Motor neuron (in vitro differentiated cells): ENCODE measurements at regions not wholly inside any gene's neighbourhood (a gene's known extent, or its start where the extent isn't known, plus 50 kb on each side); places are given as distances from the start of the nearest gene placed in this dataset.

ENCODE experiments used
- ATAC-seq, 8 experiments: fragments of 200-7000 bp; cut with Tn5 transposase; replicated peaks in 6 of 8; 2 replicates each; pipeline ENCODE4 v1.8.0; 2021; ENCODE audit warnings: mild to moderate bottlenecking in 8 of 8, moderate library complexity in 8 of 8
- H3K27ac ChIP-seq, 2 donors: fragments of 250-450 bp; sonication (Bioruptor Pico); 2 replicates each; pipeline ENCODE4 v1.9.0; 2021; ENCODE audit warnings: antibody characterized with exemption in 2 of 2, mild to moderate bottlenecking in 2 of 2, moderate library complexity in 1 of 2
- H3K4me1 ChIP-seq, 2 donors: fragments of 250-450 bp; sonication (Bioruptor Pico); replicated peaks in 1 of 2; 2 replicates each; pipeline ENCODE4 v1.6.1; 2021; ENCODE audit warnings: antibody characterized with exemption in 2 of 2, mild to moderate bottlenecking in 2 of 2, moderate library complexity in 1 of 2
- H3K4me3 ChIP-seq, 5 donors: fragments of 250-450 bp; sonication (Bioruptor Pico); 2 replicates each; pipeline ENCODE4 v1.9.0; 2021; ENCODE audit warnings: antibody characterized with exemption in 5 of 5, mild to moderate bottlenecking in 5 of 5, moderate library complexity in 4 of 5
- WGBS, 10 experiments: fragments of 450-650 bp; shearing (Covaris generic); methylation state at CpG; one replicate each; pipeline ENCODE4 v1.0.0; 2022; 5-methylcytosine and 5-hydroxymethylcytosine counted together
- in situ Hi-C, 9 experiments: fragments of 400-800 bp; cut with MboI; loops; one replicate each; pipeline ENCODE4 v1.15.0; 2021; ENCODE audit warnings: low sequenced_read_pairs in 9 of 9, low pct_unique_long_range_greater_than_20kb in 2 of 9; ENCODE audit not compliant: unreplicated experiment in 9 of 9

DNA sequence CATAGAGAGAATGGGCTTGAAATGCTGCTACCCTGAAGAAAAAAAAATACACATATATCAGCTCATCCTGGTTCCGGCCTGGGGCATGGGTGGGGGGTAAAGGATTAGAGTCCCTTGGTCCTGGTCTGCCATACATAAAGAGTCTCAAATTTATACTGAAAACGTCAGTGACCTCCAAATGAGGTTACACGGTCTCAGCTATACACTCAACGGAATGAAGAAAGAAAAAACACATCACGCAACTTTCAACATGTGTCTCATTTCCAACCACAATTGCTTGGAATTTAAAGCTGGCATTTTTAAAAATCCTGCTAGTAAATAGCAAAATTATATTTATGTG, 612.8 kb downstream of the MCTP2 start:
- no peak overlapping the region for H3K4me3 ChIP-seq
- no peak overlapping the region for H3K27ac ChIP-seq
- ATAC-seq = no peak
- peaks cover 10 to 14% of the 10 kb centered on the region in 2 donors for H3K4me1 ChIP-seq
- 0 to 100% (median 79%) methylated on average over 1 to 5 of the region's 5 CpGs; no CpG with 5 or more reads in 1 of the 10 experiments for WGBS, 10 experiments
- in situ Hi-C loops = no loop called here

DNA sequence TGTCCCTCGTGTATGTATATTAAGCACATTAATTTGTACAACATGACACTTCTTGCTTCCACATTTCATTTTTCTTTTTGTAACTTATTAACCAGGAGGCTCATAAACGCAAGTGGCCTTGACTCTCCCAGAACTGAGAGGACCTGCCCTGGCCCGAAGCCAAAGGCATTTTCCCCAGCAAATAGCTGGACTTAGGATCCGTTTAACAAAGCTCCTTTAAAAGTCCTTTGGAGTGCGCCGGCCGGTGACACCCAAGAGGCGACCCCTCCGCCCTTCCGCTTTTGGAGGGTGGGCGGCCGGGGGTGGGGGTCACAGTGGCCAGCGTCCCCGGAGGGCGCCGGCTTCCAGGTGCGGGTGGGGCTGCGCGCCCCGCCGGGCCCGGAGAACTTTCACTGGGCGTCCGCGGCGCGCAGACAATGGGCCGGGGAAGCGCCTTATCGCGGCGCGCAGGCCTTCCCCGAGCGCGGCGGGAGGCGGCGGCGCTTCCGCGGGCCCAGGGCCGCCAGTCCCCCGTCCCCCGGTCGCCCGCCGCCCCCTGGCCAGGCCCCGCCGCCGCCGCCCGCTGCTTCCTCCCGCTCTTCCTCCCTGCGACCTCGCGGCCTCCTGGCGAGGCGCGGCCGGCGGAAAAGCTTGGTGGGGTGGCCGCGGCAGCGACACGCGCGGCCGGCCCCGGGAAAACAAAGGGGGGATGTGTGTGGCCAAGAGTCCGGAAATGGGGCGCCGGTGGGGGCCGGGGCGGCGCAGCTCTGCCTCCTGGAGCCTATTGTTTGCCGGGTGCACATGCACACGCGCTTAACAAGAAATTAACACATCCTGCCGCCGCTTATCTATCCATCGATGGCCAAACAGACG, 613.4 kb downstream of the MCTP2 start:
- WGBS, 10 experiments = 0 to 67% (median 25%) methylated on average over 1 to 6 of the region's 83 CpGs; no CpG with 5 or more reads in 3 of the 10 experiments
- in situ Hi-C loops = no loop called here
- Histone ChIP-seq H3K4me1 (peaks cover 10 to 14% of the 10 kb centered on the region in 2 donors), H3K27ac (peak overlapping the region; percentile 32 to 75), H3K4me3 (peak overlapping the region; percentile 21 to 37 (median 31))
- peak in 6 of 8 experiments; percentile 48 to 92 (median 84) for ATAC-seq

GRCh38 chr15:94845390-94845716, 614.0 kb downstream of the MCTP2 start:
- Histone ChIP-seq H3K4me3 (peak overlapping the region in 4 of 5 donors; percentile 21 to 37 (median 31)), H3K27ac (peak overlapping the region; percentile 32 to 75), H3K4me1 (peaks cover 10 to 14% of the 10 kb centered on the region in 2 donors)
- no peak for ATAC-seq
- 11 to 94% (median 48%) methylated on average over 2 to 9 of the region's 9 CpGs for WGBS, 10 experiments
- in situ Hi-C loops = no loop called here

DNA sequence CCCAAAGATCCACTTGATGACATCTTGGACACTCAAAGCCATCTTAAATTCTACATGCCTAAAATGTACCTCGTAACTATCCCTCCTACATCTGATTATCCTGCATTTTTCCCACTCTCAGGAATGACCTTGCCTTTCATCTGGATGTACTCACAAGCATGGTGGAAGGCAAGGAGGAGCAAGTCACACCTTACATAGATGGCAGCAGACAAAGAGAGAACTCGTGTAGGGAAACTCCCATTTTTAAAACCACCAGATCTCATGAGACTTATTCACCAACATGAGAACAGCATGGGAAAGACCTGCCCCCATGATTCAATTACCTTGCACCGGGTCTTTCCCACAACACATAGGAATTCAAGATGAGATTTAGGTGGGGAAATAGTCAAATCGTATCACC, 616.0 kb downstream of the MCTP2 start:
- H3K27ac ChIP-seq = no peak overlapping the region
- in situ Hi-C loops = no loop called here
- WGBS, 10 experiments = 7 to 100% (median 86%) methylated on average over 1 to 4 of the region's 4 CpGs; no CpG with 5 or more reads in 1 of the 10 experiments
- no peak overlapping the region for H3K4me3 ChIP-seq
- peaks cover 10 to 14% of the 10 kb centered on the region in 2 donors for H3K4me1 ChIP-seq
- no peak for ATAC-seq

- no peak for ATAC-seq
- Histone ChIP-seq H3K4me3 (no peak overlapping the region), H3K4me1 (peaks cover 10 to 14% of the 10 kb centered on the region in 2 donors), H3K27ac (no peak overlapping the region)
- WGBS, 10 experiments = 26 to 92% (median 77%) methylated on average over 2 to 5 of the region's 5 CpGs
- in situ Hi-C loops = no loop called here
Measured at GRCh38 chr15:94848054-94848453, 616.7 kb downstream of the MCTP2 start.

DNA sequence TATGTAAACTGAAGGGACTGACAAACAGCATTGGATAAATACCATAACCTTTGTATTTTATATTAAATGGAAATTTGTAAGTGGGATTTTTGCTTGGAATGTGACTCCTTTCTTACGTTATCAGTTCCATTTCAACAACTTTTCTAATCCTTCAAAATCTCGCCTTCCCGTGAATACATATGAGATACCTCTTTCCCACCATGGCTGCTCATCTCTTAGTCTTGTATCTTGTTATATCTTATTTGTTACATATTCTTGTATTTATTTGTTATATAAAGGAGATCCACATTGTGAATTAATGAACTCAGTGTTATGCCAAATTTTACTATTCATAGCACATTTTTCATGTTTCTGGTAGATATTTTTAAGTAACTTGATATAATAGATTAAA, 623.7 kb downstream of the MCTP2 start:
- Histone ChIP-seq H3K4me1 (no peaks in the 10 kb centered on the region), H3K27ac (no peak overlapping the region), H3K4me3 (no peak overlapping the region)
- 77 to 100% (median 92%) methylated on average over 1 to 3 of the region's 3 CpGs for WGBS, 10 experiments
- in situ Hi-C loops = no loop called here
- ATAC-seq = no peak

- 72 to 100% (median 92%) methylated on average over 1 to 22 of the region's 49 CpGs; no CpG with 5 or more reads in 3 of the 10 experiments for WGBS, 10 experiments
- Histone ChIP-seq H3K4me1 (no peaks in the 10 kb centered on the region), H3K4me3 (no peak overlapping the region), H3K27ac (no peak overlapping the region)
- no peak for ATAC-seq
- in situ Hi-C loops = no loop called here
Measured at GRCh38 chr15:94855409-94856266, 624.3 kb downstream of the MCTP2 start.

DNA sequence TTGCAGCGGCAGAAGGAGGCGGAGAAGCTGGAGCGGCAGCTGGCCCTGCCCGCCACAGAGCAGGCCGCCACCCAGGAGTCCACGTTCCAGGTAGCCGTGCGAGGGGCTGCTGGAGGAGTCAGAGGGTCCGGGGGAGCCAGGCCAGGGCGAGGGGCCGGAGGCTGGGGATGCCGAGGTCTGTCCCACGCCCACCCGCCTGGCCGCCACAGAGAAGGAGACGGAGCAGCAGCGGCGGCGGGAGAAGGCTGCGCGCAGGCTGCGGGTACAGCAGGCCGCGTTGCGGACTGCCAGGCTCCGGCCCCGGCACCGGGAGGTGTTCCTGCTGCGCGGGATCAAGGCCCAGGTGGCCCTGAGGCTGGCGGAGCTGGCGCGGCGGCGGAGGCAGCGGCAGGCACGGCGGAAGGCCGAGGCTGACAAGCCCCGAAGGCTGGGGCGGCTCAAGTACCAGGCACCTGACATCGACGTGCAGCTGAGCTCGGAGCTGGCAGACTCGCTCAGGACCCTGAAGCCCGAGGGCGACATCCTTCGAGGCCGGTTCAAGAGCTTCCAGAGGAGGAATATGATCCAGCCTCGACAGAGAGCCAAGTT, 625.0 kb downstream of the MCTP2 start:
- 40 to 94% (median 58%) methylated on average over 1 to 15 of the region's 50 CpGs; no CpG with 5 or more reads in 5 of the 10 experiments for WGBS, 10 experiments
- Histone ChIP-seq H3K4me1 (no peaks in the 10 kb centered on the region), H3K27ac (no peak overlapping the region), H3K4me3 (no peak overlapping the region)
- no peak for ATAC-seq
- in situ Hi-C loops = no loop called here

DNA sequence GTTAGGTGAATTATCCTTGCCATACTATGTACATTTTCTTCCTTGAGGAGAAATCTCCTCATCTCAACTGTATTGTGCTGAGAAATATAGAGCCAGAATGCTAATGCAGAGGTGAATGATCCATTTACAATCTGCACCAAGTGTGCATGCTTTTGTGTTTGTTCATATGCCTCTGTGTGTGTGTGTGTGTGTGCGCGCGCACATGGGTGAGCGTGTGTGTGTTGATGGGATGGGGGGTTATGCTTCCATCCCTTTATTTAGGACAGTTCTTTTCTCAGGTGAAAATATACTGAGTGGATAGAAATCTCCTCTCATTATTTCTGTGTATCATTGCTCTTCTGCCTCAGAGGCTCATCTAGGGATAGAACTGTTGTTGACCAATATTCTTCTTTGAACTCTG, 626.1 kb downstream of the MCTP2 start:
- no peak for ATAC-seq
- in situ Hi-C loops = no loop called here
- no peaks in the 10 kb centered on the region for H3K4me1 ChIP-seq
- WGBS, 10 experiments = 88 to 100% (median 90%) methylated on average over 2 to 4 of the region's 4 CpGs; no CpG with 5 or more reads in 5 of the 10 experiments
- H3K27ac ChIP-seq = no peak overlapping the region
- H3K4me3 ChIP-seq = no peak overlapping the region

DNA sequence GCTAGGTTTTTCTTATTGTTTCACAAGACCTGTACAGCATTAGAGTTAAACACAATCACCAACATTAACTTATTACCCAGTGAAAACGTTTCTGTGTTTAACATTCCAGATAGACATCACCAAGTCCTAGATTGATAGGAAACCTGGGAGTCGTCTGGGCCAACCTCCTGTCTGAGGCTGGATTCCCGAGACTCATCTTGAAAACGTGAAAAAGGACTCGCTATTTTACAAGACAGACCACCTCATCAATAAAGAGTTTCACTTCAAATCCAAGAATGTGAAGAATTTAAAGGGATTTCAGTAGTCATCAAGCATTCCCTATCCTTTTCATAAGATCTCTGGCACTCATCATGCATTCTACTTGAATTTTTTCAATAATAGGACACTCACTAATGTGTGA, 626.6 kb downstream of the MCTP2 start:
- ATAC-seq = peak in 1 of 8 experiments; percentile 14
- in situ Hi-C loops = no loop called here
- Histone ChIP-seq H3K27ac (no peak overlapping the region), H3K4me3 (no peak overlapping the region), H3K4me1 (no peaks in the 10 kb centered on the region)
- 0 to 92% (median 37%) methylated on average over 1 to 5 of the region's 5 CpGs for WGBS, 10 experiments

DNA sequence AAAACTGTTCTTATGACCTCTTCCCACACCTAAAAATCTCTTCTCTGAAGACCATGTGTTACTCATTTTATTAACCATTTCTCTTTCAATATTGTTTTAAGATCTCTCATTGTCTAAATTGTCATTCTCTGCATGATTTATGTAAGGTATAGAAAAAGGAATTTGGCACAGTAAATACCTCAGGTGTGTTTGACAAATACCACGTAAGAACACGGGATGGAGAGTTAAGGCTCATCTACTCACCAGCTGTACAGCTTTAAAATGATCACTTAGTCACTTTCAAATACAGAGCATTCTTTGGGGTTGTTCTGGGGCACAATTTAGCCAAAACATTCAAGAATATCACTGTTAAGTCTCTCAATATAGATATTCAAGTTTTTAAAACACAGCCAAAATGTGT, 627.1 kb downstream of the MCTP2 start:
- Histone ChIP-seq H3K4me1 (no peaks in the 10 kb centered on the region), H3K27ac (no peak overlapping the region), H3K4me3 (no peak overlapping the region)
- in situ Hi-C loops = no loop called here
- WGBS, 10 experiments = 0 to 94% (median 72%) methylated on average over 1 to 2 of the region's 2 CpGs; no CpG with 5 or more reads in 2 of the 10 experiments
- ATAC-seq = no peak

DNA sequence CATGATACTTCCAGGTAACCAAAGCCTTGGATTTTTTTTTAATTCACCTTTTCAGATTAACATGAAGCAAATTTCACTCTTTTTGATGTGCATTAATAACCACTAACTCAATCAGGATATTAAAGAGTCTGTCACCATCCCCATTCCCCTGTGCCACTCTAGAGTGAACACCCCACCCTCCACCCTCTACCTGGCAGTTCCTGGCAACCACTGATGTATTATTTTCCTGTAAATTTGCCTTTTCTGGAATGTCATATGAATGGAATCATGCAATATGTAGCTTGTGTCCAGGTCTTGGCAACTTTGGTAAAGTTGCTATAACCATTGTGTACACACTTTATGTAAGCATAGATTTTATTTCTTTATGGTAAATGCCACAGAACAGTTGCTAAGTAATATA, 627.6 kb downstream of the MCTP2 start:
- Histone ChIP-seq H3K27ac (no peak overlapping the region), H3K4me1 (no peaks in the 10 kb centered on the region), H3K4me3 (no peak overlapping the region)
- ATAC-seq = no peak
- in situ Hi-C loops = no loop called here

GRCh38 chr15:94864600-94864999, 633.2 kb downstream of the MCTP2 start:
- Histone ChIP-seq H3K4me3 (no peak overlapping the region), H3K4me1 (no peaks in the 10 kb centered on the region), H3K27ac (no peak overlapping the region)
- ATAC-seq = no peak
- in situ Hi-C loops = no loop called here
- WGBS, 10 experiments = 14 to 100% (median 74%) methylated on average over 1 of the region's 1 CpG; no CpG with 5 or more reads in 6 of the 10 experiments
